ENCODE measurements at regions not wholly inside any gene's neighbourhood (a gene's known extent, or its start where the extent isn't known, plus 50 kb on each side); places are given as distances from the start of the nearest gene placed in this dataset.

DNA sequence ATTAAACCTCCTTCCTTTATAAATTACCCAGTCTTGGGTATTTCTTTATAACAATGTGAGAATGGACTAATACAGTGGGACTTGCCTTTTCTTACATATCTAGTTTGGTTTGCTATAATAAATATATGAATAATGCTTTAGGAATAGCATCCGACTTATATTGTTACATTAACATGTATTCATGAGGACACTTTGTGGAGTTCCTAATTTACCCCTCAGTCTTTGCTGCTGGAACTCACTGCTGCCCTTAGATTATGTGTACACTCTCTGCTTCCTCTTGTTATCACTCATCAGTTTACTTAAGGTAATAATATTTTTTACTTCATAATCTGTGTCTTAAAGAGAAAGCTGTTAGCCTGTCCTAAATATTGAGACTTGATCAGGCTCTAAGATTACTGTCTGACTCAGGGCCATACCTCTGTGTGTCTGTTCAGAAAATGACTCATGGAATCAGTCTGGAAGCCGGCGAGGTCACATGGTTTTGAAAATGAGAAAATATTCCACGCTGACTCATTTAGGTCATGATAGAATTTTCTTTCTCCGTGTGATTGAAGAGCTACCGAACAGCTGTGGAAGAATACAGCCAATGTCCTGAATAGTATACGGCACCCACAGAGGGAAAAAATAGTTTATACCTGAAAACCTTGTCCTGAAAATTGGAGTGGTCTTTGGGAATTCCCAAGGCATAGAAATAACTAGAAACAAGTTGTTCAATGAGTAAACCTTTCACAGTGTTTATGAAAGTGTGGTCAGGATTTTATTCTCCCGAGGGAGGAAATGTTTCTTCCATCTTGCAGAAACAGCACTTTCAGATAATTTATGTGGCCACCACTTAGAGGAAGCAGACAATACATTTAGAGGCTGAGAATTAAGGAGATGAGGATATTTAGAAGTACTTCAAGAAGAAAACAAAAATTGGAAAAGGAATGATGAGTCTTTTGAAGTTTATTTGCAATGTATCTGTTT, 156.4 kb downstream of the DSEL start:
- H3K27ac ChIP-seq: peak overlapping the region in 2 of 4 donors; percentile 57 to 67
- DNase-seq: no peak
- H3K4me3 ChIP-seq: no peak overlapping the region

DNA sequence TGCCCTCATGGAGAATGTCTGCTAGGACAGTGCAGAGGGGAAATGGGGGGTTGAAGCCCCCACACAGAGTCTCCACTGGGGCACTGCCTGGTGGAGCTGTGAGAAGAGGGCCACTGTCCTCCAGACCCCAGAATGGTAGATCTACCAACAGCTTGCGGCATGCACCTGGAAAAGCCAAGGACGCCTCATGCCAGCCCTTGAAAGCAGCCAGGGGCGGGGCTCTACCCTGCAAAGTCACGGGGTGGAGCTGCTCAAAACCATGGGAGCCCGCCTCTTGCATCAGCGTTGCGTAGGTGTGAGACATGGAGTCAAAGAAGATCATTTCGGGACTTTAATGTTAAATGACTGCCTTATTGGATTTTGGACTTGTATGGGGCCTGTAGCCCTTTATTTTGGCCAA, 157.6 kb downstream of the DSEL start:
- Histone ChIP-seq H3K9me3 (no peaks in the 10 kb centered on the region), H3K36me3 (no peaks in the 10 kb centered on the region), H3K4me3 (no peak overlapping the region), H3K27me3 (no peaks in the 10 kb centered on the region), H3K27ac (no peak overlapping the region), H3K4me1 (no peaks in the 10 kb centered on the region)
- no peak for TF ChIP-seq POLR2A (IDR thresholded peaks at IDR 0.05)
- no peak for TF ChIP-seq EP300 (IDR thresholded peaks at IDR 0.05)
- TF ChIP-seq POLR2AphosphoS5 (IDR thresholded peaks at IDR 0.05): no peak
- TF ChIP-seq, protein P1, sequence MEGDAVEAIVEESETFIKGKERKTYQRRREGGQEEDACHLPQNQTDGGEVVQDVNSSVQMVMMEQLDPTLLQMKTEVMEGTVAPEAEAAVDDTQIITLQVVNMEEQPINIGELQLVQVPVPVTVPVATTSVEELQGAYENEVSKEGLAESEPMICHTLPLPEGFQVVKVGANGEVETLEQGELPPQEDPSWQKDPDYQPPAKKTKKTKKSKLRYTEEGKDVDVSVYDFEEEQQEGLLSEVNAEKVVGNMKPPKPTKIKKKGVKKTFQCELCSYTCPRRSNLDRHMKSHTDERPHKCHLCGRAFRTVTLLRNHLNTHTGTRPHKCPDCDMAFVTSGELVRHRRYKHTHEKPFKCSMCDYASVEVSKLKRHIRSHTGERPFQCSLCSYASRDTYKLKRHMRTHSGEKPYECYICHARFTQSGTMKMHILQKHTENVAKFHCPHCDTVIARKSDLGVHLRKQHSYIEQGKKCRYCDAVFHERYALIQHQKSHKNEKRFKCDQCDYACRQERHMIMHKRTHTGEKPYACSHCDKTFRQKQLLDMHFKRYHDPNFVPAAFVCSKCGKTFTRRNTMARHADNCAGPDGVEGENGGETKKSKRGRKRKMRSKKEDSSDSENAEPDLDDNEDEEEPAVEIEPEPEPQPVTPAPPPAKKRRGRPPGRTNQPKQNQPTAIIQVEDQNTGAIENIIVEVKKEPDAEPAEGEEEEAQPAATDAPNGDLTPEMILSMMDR (IDR thresholded peaks at IDR 0.05): no peak
- WGBS, 2 donors: 75 to 97% methylated on average over 4 to 8 of the region's 8 CpGs
- DNase-seq (no peak), ATAC-seq (ENCODE audit: low FRiP score in 2 of 2) (no peak)

More for the DNA sequence above, 156.4 kb downstream of the DSEL start:
- ATAC-seq (ENCODE audit: low FRiP score in 2 of 2): peak; percentile 43 to 96
- Histone ChIP-seq H3K9me3 (no peaks in the 10 kb centered on the region), H3K27me3 (no peaks in the 10 kb centered on the region), H3K36me3 (no peaks in the 10 kb centered on the region), H3K4me1 (no peaks in the 10 kb centered on the region)
- TF ChIP-seq POLR2AphosphoS5 (IDR thresholded peaks at IDR 0.05): no peak
- WGBS, 2 donors: 45 to 52% methylated on average over 8 of the region's 8 CpGs

DNA sequence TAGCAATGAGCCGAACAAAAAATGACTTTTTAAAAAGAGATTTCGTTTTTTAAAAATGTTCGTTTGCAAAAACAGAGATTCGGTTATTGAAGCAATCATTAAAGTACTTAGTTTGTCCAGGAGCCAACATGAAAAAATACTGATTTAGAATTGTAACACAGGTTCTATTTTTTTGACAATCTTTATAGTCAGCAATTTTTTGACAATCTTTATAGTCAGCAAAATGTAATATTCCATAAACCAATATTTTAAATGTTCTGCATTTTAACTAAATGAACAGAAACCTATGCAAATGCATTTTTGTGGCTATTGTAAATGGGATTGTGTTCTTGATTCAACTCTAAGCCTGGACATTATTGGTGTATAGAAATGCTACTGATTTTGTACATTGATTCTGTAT, 161.8 kb downstream of the DSEL start:
- no peaks in the 10 kb centered on the region for H3K27me3 ChIP-seq
- no peaks in the 10 kb centered on the region for H3K36me3 ChIP-seq
- DNase-seq (no peak), ATAC-seq (ENCODE audit: low FRiP score in 2 of 2) (no peak)
- H3K9me3 ChIP-seq: no peaks in the 10 kb centered on the region
- no peaks in the 10 kb centered on the region for H3K4me1 ChIP-seq
- H3K4me3 ChIP-seq: no peak overlapping the region
- no peak overlapping the region for H3K27ac ChIP-seq
- TF ChIP-seq POLR2A (IDR thresholded peaks at IDR 0.05) (no peak), EP300 (IDR thresholded peaks at IDR 0.05) (no peak), POLR2AphosphoS5 (IDR thresholded peaks at IDR 0.05) (no peak)
- TF ChIP-seq, protein P1 (IDR thresholded peaks at IDR 0.05): no peak
- 81 to 86% methylated on average over 4 of the region's 4 CpGs for WGBS, 2 donors

DNA sequence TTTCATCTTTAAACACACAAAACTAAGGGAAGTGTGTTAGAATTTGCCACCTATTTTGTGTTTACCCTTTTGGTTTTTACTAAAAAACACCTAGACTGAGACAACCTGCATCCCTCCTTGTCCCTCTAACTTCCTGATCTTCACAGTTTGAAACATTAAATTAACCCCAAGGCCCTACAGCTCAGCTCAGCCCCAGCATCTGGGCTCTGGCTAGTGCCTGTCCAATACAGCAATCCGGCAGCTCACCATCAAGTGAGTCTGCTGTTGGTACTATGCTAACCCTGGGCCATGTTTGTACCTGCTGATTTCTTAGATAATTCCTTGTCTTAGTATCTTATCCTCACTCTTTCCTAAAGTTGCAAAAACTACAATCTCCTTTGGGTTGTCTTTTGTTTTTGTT, 162.4 kb downstream of the DSEL start:
- H3K9me3 ChIP-seq: no peaks in the 10 kb centered on the region
- DNase-seq: no peak
- no peaks in the 10 kb centered on the region for H3K4me1 ChIP-seq
- H3K36me3 ChIP-seq: no peaks in the 10 kb centered on the region
- H3K4me3 ChIP-seq: no peak overlapping the region
- no peaks in the 10 kb centered on the region for H3K27me3 ChIP-seq
- ATAC-seq (ENCODE audit: low FRiP score in 2 of 2): no peak
- 0% methylated on average over 1 of the region's 1 CpG for WGBS, 2 donors
- H3K27ac ChIP-seq: no peak overlapping the region
- TF ChIP-seq EP300 (IDR thresholded peaks at IDR 0.05): no peak
- TF ChIP-seq POLR2A (IDR thresholded peaks at IDR 0.05): no peak

DNA sequence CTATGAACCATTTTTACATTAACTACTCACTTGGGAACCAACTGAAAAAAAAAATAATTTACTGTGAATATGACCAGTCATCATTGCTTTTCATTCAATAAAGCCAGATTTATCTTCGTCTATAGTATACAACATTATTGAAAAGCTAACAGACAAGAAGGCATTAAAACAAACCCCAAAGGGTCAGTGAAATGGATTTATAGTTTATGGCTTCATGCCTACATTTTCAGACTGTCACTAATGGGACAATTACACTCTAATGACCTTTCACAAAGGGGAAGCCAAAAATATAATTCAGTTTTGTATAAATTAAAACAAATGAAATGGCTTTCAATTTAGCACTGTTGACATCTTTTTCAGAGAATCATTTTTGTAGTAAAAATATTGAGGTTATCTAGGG, 169.1 kb downstream of the DSEL start:
- Histone ChIP-seq H3K27ac (no peak overlapping the region), H3K27me3 (no peaks in the 10 kb centered on the region), H3K36me3 (no peaks in the 10 kb centered on the region), H3K4me3 (no peak overlapping the region), H3K4me1 (no peaks in the 10 kb centered on the region), H3K9me3 (no peaks in the 10 kb centered on the region)
- WGBS, 2 donors: 40 to 67% methylated on average over 1 of the region's 1 CpG
- TF ChIP-seq EP300 (IDR thresholded peaks at IDR 0.05) (no peak), POLR2A (IDR thresholded peaks at IDR 0.05) (no peak), POLR2AphosphoS5 (IDR thresholded peaks at IDR 0.05) (no peak)
- TF ChIP-seq, protein P1 (IDR thresholded peaks at IDR 0.05): no peak
- no peak for ATAC-seq (ENCODE audit: low FRiP score in 2 of 2)
- DNase-seq: no peak

DNA sequence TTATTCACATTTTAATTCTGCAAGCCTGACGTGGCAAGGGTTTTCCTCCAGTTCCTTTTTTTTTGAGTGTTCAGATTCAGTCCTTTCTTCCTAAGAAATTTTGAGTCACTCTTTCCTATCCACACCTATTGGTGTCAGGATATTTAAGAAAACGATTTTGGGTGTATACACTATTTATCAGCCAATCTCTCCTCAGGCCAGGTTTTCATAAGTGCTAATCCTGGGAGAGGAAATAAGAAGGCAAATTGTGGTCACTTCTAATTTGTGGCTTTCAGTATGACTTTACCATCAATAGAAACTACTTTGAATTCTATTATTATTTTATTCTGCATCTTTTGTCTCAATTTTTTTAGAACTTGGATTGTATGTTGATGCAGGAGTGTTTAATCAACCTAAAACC, 174.4 kb downstream of the DSEL start:
- H3K9me3 ChIP-seq: no peaks in the 10 kb centered on the region
- H3K27ac ChIP-seq: no peak overlapping the region
- no peaks in the 10 kb centered on the region for H3K27me3 ChIP-seq
- TF ChIP-seq EP300 (IDR thresholded peaks at IDR 0.05): no peak
- TF ChIP-seq POLR2AphosphoS5 (IDR thresholded peaks at IDR 0.05): no peak
- H3K4me3 ChIP-seq: no peak overlapping the region
- H3K4me1 ChIP-seq: no peaks in the 10 kb centered on the region
- no peak for ATAC-seq (ENCODE audit: low FRiP score in 2 of 2)
- no peak for DNase-seq
- WGBS, 2 donors: 48 to 54% methylated on average over 2 of the region's 2 CpGs
- no peaks in the 10 kb centered on the region for H3K36me3 ChIP-seq
